ENCODE measurements at regions not wholly inside any gene's neighbourhood (a gene's known extent, or its start where the extent isn't known, plus 50 kb on each side); places are given as distances from the start of the nearest gene placed in this dataset.

GRCh38 chr1:163013826-163014600, 55.1 kb upstream of the RGS4 start:
- H3K4ac ChIP-seq (ENCODE audit: low read depth, low read length), result no peak overlapping the region
- H3K56ac ChIP-seq (ENCODE audit: insufficient read length, low read depth, low read length), result no peak overlapping the region
- H3K79me2 ChIP-seq (ENCODE audit: insufficient read depth, low read length), result no peaks in the 10 kb centered on the region
- H4K91ac ChIP-seq (ENCODE audit: insufficient read length, low read depth, low read length), result no peak overlapping the region
- no CpG with 5 or more reads among the region's 6 CpGs for WGBS (ENCODE audit: extremely low coverage, insufficient read length, low lambda C conversion rate)
- H3K18ac ChIP-seq (ENCODE audit: insufficient read length, low read depth, low read length), result no peak overlapping the region
- no peak overlapping the region for H2BK20ac ChIP-seq (ENCODE audit: low read depth, low read length, poor library complexity, severe bottlenecking)
- no peaks in the 10 kb centered on the region for H3K23me2 ChIP-seq (ENCODE audit: insufficient read length, low read depth, low read length, poor library complexity, severe bottlenecking)
- Mint-ChIP-seq H3K27me3 (ENCODE audit: low read depth) (no peaks in the 10 kb centered on the region), H3K36me3 (ENCODE audit: insufficient read depth in 1 of 3, low read depth in 3 of 3) (peaks cover 0 to 1% (median 0%) of the 10 kb centered on the region in 3 experiments; a peak in 1 of 7 replicates), H3K27ac (no peak overlapping the region; a peak in 1 of 7 replicates), H3K4me3 (no peak overlapping the region), H3K4me1 (no peaks in the 10 kb centered on the region), H3K9me3 (peaks cover 0 to 1% of the 10 kb centered on the region in 2 experiments; a peak in 1 of 5 replicates)
- H3K4me1 ChIP-seq (ENCODE audit: insufficient read depth, low read length), result no peaks in the 10 kb centered on the region
- no peaks in the 10 kb centered on the region for H4K20me1 ChIP-seq (ENCODE audit: control insufficient read depth, insufficient read depth, insufficient read length)
- no peak overlapping the region for H2AK5ac ChIP-seq (ENCODE audit: insufficient read length, low read length)
- H4K5ac ChIP-seq (ENCODE audit: insufficient read length, low read depth, low read length), result no peak overlapping the region
- H3K9ac ChIP-seq (ENCODE audit: extremely low read depth, insufficient read length, low read length), result no peak overlapping the region
- DNase-seq, result no peak
- no peak overlapping the region for H2BK15ac ChIP-seq (ENCODE audit: low read depth, low read length)
- no peak overlapping the region for H2AFZ ChIP-seq (ENCODE audit: low read length)
- H2BK5ac ChIP-seq (ENCODE audit: insufficient read length, low read length), result no peak overlapping the region
- no peak overlapping the region for H3K4me2 ChIP-seq (ENCODE audit: insufficient read depth, insufficient read length, low read length)
- no peaks in the 10 kb centered on the region for H3K9me3 ChIP-seq (ENCODE audit: control insufficient read depth, low read depth, low read length)
- TF ChIP-seq, protein P1, sequence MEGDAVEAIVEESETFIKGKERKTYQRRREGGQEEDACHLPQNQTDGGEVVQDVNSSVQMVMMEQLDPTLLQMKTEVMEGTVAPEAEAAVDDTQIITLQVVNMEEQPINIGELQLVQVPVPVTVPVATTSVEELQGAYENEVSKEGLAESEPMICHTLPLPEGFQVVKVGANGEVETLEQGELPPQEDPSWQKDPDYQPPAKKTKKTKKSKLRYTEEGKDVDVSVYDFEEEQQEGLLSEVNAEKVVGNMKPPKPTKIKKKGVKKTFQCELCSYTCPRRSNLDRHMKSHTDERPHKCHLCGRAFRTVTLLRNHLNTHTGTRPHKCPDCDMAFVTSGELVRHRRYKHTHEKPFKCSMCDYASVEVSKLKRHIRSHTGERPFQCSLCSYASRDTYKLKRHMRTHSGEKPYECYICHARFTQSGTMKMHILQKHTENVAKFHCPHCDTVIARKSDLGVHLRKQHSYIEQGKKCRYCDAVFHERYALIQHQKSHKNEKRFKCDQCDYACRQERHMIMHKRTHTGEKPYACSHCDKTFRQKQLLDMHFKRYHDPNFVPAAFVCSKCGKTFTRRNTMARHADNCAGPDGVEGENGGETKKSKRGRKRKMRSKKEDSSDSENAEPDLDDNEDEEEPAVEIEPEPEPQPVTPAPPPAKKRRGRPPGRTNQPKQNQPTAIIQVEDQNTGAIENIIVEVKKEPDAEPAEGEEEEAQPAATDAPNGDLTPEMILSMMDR (conservative IDR thresholded peaks at IDR 0.05), result no peak
- H3K23ac ChIP-seq (ENCODE audit: insufficient read length, low read depth, low read length), result no peak overlapping the region
- H3K79me1 ChIP-seq (ENCODE audit: insufficient read depth, low read depth, low read length, poor library complexity, severe bottlenecking), result no peaks in the 10 kb centered on the region
- no peak overlapping the region for H3T11ph ChIP-seq (ENCODE audit: low read length)
- no peaks in the 10 kb centered on the region for H3K27me3 ChIP-seq (ENCODE audit: insufficient read depth, low read length)
- no peak overlapping the region for H3K27ac ChIP-seq (ENCODE audit: insufficient read length, low read depth, low read length)
- no peak overlapping the region for H2BK12ac ChIP-seq (ENCODE audit: insufficient read length, low read depth, low read length)
- H4K8ac ChIP-seq (replicated peaks; ENCODE audit: insufficient read length, low read depth, low read length), result no peak overlapping the region
- H2BK120ac ChIP-seq (ENCODE audit: low read depth, low read length, poor library complexity, severe bottlenecking), result no peak overlapping the region
- H3K14ac ChIP-seq (ENCODE audit: insufficient read depth, low read length), result no peak overlapping the region; the same call in 1 of the 2 replicates

All from H9 (cell line).